ENCODE measurements at regions not wholly inside any gene's neighbourhood (a gene's known extent, or its start where the extent isn't known, plus 50 kb on each side); places are given as distances from the start of the nearest gene placed in this dataset.

GRCh38 chr18:77897606-77898005 lies 648.0 kb downstream of the GALR1 start:
- Histone ChIP-seq H3K9me3 (ENCODE audit: insufficient read depth, low read length, severe bottlenecking) (no peaks in the 10 kb centered on the region), H3K9ac (ENCODE audit: low read depth, low read length) (no peak overlapping the region), H3K4me2 (ENCODE audit: insufficient read depth, low read length) (no peak overlapping the region), H3K27ac (ENCODE audit: low read length) (no peak overlapping the region), H3K4me1 (ENCODE audit: insufficient read depth, low read length) (no peaks in the 10 kb centered on the region), H3K4me3 (ENCODE audit: low read depth in 1 of 2, low read length in 2 of 2) (no peak overlapping the region), H3K36me3 (ENCODE audit: insufficient read depth, low read length) (no peaks in the 10 kb centered on the region), H4K20me1 (ENCODE audit: insufficient read depth, low read length) (no peaks in the 10 kb centered on the region), H3K27me3 (ENCODE audit: insufficient read depth, low read length, poor library complexity) (peaks cover 2% of the 10 kb centered on the region), H2AFZ (ENCODE audit: low read depth, low read length) (no peak overlapping the region), H3K79me2 (ENCODE audit: insufficient read depth, low read length) (no peaks in the 10 kb centered on the region)
- no peak for TF ChIP-seq EZH2 (IDR thresholded peaks at IDR 0.05; ENCODE audit: borderline replicate concordance, low read depth, low read length, severe bottlenecking)
- no peak for TF ChIP-seq CTCF (IDR thresholded peaks at IDR 0.05; ENCODE audit: borderline replicate concordance, extremely low read depth, low read length, poor library complexity, severe bottlenecking)
- no peak for ATAC-seq (ENCODE audit: insufficient read depth, low read depth)
- DNase-seq: no peak

- ATAC-seq (ENCODE audit: insufficient read depth, low read depth): no peak
- Histone ChIP-seq H3K4me1 (ENCODE audit: insufficient read depth, low read length) (no peaks in the 10 kb centered on the region), H2AFZ (ENCODE audit: low read depth, low read length) (no peak overlapping the region), H3K27me3 (ENCODE audit: insufficient read depth, low read length, poor library complexity) (no peaks in the 10 kb centered on the region), H3K79me2 (ENCODE audit: insufficient read depth, low read length) (no peaks in the 10 kb centered on the region), H3K9me3 (ENCODE audit: insufficient read depth, low read length, severe bottlenecking) (no peaks in the 10 kb centered on the region), H3K9ac (ENCODE audit: low read depth, low read length) (no peak overlapping the region), H3K27ac (ENCODE audit: low read length) (no peak overlapping the region), H3K4me3 (ENCODE audit: low read depth in 1 of 2, low read length in 2 of 2) (no peak overlapping the region), H3K4me2 (ENCODE audit: insufficient read depth, low read length) (no peak overlapping the region), H4K20me1 (ENCODE audit: insufficient read depth, low read length) (no peaks in the 10 kb centered on the region), H3K36me3 (ENCODE audit: insufficient read depth, low read length) (no peaks in the 10 kb centered on the region)
- DNase-seq: no peak
- no peak for TF ChIP-seq EZH2 (IDR thresholded peaks at IDR 0.05; ENCODE audit: borderline replicate concordance, low read depth, low read length, severe bottlenecking)
- no peak for TF ChIP-seq CTCF (IDR thresholded peaks at IDR 0.05; ENCODE audit: borderline replicate concordance, extremely low read depth, low read length, poor library complexity, severe bottlenecking)
These were observed 650.5 kb downstream of the GALR1 start for GRCh38 chr18:77899972-77900754.

- Histone ChIP-seq H3K27me3 (ENCODE audit: insufficient read depth, low read length, poor library complexity) (peaks cover 17% of the 10 kb centered on the region), H3K27ac (ENCODE audit: low read length) (no peak overlapping the region)
These were observed 655.4 kb downstream of the GALR1 start for GRCh38 chr18:77905011-77905410.

More at GRCh38 chr18:77905011-77905410, 655.4 kb downstream of the GALR1 start:
- Histone ChIP-seq H4K20me1 (ENCODE audit: insufficient read depth, low read length) (no peaks in the 10 kb centered on the region), H3K4me3 (ENCODE audit: low read depth in 1 of 2, low read length in 2 of 2) (no peak overlapping the region), H3K9me3 (ENCODE audit: insufficient read depth, low read length, severe bottlenecking) (no peaks in the 10 kb centered on the region), H2AFZ (ENCODE audit: low read depth, low read length) (no peak overlapping the region), H3K79me2 (ENCODE audit: insufficient read depth, low read length) (no peaks in the 10 kb centered on the region), H3K36me3 (ENCODE audit: insufficient read depth, low read length) (no peaks in the 10 kb centered on the region), H3K4me1 (ENCODE audit: insufficient read depth, low read length) (no peaks in the 10 kb centered on the region), H3K4me2 (ENCODE audit: insufficient read depth, low read length) (no peak overlapping the region), H3K9ac (ENCODE audit: low read depth, low read length) (no peak overlapping the region)
- no peak for TF ChIP-seq CTCF (IDR thresholded peaks at IDR 0.05; ENCODE audit: borderline replicate concordance, extremely low read depth, low read length, poor library complexity, severe bottlenecking)
- TF ChIP-seq EZH2 (IDR thresholded peaks at IDR 0.05; ENCODE audit: borderline replicate concordance, low read depth, low read length, severe bottlenecking): no peak
- ATAC-seq (ENCODE audit: insufficient read depth, low read depth): no peak
- no peak for DNase-seq

Data from DND-41 (cell line).